Fibroblast of mammary gland (primary cell): ENCODE measurements at regions not wholly inside any gene's neighbourhood (a gene's known extent, or its start where the extent isn't known, plus 50 kb on each side); places are given as distances from the start of the nearest gene placed in this dataset.

Experiments used
- DNase-seq: peaks from one replicate; pipeline ENCODE4 v3.0.0-alpha.2; 2010; ENCODE audit warnings: low read depth
- H3K4me3 ChIP-seq: 2 replicates; pipeline ENCODE4 v1.5.1; 2011; ENCODE audit warnings: low read depth, mild to moderate bottlenecking, low read length, moderate library complexity; ENCODE audit not compliant: control insufficient read depth
- CTCF ChIP-seq: conservative IDR thresholded peaks from 2 replicates; pipeline ENCODE4 v1.5.1; 2011; ENCODE audit warnings: low read depth, low read length, inconsistent platforms; ENCODE audit not compliant: control insufficient read depth, insufficient read depth

- no peak for TF ChIP-seq CTCF
- DNase-seq: no peak
- no peak overlapping the region for H3K4me3 ChIP-seq
Measured at GRCh38 chr3:194800002-194800401, 114.3 kb downstream of the FAM43A start.

GRCh38 chr3:194801461-194802432, 116.1 kb downstream of the FAM43A start:
- DNase-seq: no peak
- TF ChIP-seq CTCF: no peak
- H3K4me3 ChIP-seq: no peak overlapping the region

- no peak for TF ChIP-seq CTCF
- H3K4me3 ChIP-seq: no peak overlapping the region
- DNase-seq: no peak
Measured at GRCh38 chr3:194804796-194805195, 119.1 kb downstream of the FAM43A start.

- no peak overlapping the region for H3K4me3 ChIP-seq
- no peak for DNase-seq
- TF ChIP-seq CTCF: no peak
Measured at GRCh38 chr3:194805546-194805945, 119.9 kb downstream of the FAM43A start.

- peak; percentile 88 for DNase-seq
- no peak overlapping the region for H3K4me3 ChIP-seq
- no peak for TF ChIP-seq CTCF
Measured at GRCh38 chr3:194806991-194807630, 121.4 kb downstream of the FAM43A start.

GRCh38 chr3:194808640-194809097, 123.0 kb downstream of the FAM43A start:
- no peak overlapping the region for H3K4me3 ChIP-seq
- no peak for TF ChIP-seq CTCF
- DNase-seq: peak; percentile 93
